HL-60 (cell line): ENCODE measurements at regions not wholly inside any gene's neighbourhood (a gene's known extent, or its start where the extent isn't known, plus 50 kb on each side); places are given as distances from the start of the nearest gene placed in this dataset.

Experiments
- DNase-seq, 2 experiments: peaks; one replicate each; pipeline ENCODE4 v3.0.0-alpha.2; 2010 to 2020; ENCODE audit warnings: low read depth in 1 of 2, low spot score in 1 of 2
- H3K27ac ChIP-seq: fragments of 250-450 bp; sonication (Bioruptor Pico); replicated peaks from 2 replicates; pipeline ENCODE4 v1.5.1; 2020; ENCODE audit warnings: mild to moderate bottlenecking, moderate library complexity
- H3K27me3 ChIP-seq: fragments of 250-450 bp; sonication (Bioruptor Pico); 2 replicates; pipeline ENCODE4 v1.5.1; 2021; ENCODE audit warnings: mild to moderate bottlenecking, moderate library complexity; ENCODE audit not compliant: insufficient read depth, poor library complexity, severe bottlenecking
- H3K4me3 ChIP-seq: replicated peaks from 2 replicates; pipeline ENCODE4 v1.5.1; 2011; ENCODE audit warnings: mild to moderate bottlenecking, control low read depth, low read length; ENCODE audit not compliant: insufficient read depth
- CTCF ChIP-seq: IDR thresholded peaks from one replicate; pipeline ENCODE4 v1.5.1; 2011; ENCODE audit warnings: low read length, control low read depth, inconsistent platforms; ENCODE audit not compliant: insufficient read depth
- GABPA ChIP-seq: IDR thresholded peaks from 2 replicates; pipeline ENCODE4 v1.6.1; 2012; ENCODE audit warnings: low read depth
- POLR2AphosphoS5 ChIP-seq: IDR thresholded peaks from 2 replicates; pipeline ENCODE4 v1.6.1; 2012; ENCODE audit warnings: low read depth
- SPI1 ChIP-seq: IDR thresholded peaks from 2 replicates; pipeline ENCODE4 v1.6.1; 2012; ENCODE audit warnings: low read depth, mild to moderate bottlenecking, borderline replicate concordance
- TF ChIP-seq, protein P1 (sequence below): IDR thresholded peaks from 2 replicates; pipeline ENCODE4 v1.6.1; 2012; ENCODE audit warnings: low read depth; ENCODE audit not compliant: insufficient replicate concordance

GRCh38 chrX:140913802-140914501, 88.4 kb upstream of the SPANXB1 start:
- Histone ChIP-seq H3K27me3 (no peaks in the 10 kb centered on the region), H3K4me3 (no peak overlapping the region), H3K27ac (no peak overlapping the region)
- no peak for DNase-seq
- TF ChIP-seq SPI1 (no peak), CTCF (no peak), GABPA (no peak), POLR2AphosphoS5 (no peak)
- TF ChIP-seq, protein P1, sequence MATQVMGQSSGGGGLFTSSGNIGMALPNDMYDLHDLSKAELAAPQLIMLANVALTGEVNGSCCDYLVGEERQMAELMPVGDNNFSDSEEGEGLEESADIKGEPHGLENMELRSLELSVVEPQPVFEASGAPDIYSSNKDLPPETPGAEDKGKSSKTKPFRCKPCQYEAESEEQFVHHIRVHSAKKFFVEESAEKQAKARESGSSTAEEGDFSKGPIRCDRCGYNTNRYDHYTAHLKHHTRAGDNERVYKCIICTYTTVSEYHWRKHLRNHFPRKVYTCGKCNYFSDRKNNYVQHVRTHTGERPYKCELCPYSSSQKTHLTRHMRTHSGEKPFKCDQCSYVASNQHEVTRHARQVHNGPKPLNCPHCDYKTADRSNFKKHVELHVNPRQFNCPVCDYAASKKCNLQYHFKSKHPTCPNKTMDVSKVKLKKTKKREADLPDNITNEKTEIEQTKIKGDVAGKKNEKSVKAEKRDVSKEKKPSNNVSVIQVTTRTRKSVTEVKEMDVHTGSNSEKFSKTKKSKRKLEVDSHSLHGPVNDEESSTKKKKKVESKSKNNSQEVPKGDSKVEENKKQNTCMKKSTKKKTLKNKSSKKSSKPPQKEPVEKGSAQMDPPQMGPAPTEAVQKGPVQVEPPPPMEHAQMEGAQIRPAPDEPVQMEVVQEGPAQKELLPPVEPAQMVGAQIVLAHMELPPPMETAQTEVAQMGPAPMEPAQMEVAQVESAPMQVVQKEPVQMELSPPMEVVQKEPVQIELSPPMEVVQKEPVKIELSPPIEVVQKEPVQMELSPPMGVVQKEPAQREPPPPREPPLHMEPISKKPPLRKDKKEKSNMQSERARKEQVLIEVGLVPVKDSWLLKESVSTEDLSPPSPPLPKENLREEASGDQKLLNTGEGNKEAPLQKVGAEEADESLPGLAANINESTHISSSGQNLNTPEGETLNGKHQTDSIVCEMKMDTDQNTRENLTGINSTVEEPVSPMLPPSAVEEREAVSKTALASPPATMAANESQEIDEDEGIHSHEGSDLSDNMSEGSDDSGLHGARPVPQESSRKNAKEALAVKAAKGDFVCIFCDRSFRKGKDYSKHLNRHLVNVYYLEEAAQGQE = no peak

- no peak overlapping the region for H3K27ac ChIP-seq
- TF ChIP-seq GABPA (no peak), CTCF (no peak), SPI1 (no peak), POLR2AphosphoS5 (no peak)
- TF ChIP-seq, protein P1 = no peak
- no peak overlapping the region for H3K4me3 ChIP-seq
- DNase-seq = no peak
- no peaks in the 10 kb centered on the region for H3K27me3 ChIP-seq
Measured at GRCh38 chrX:140916872-140917271, 85.5 kb upstream of the SPANXB1 start.

DNA sequence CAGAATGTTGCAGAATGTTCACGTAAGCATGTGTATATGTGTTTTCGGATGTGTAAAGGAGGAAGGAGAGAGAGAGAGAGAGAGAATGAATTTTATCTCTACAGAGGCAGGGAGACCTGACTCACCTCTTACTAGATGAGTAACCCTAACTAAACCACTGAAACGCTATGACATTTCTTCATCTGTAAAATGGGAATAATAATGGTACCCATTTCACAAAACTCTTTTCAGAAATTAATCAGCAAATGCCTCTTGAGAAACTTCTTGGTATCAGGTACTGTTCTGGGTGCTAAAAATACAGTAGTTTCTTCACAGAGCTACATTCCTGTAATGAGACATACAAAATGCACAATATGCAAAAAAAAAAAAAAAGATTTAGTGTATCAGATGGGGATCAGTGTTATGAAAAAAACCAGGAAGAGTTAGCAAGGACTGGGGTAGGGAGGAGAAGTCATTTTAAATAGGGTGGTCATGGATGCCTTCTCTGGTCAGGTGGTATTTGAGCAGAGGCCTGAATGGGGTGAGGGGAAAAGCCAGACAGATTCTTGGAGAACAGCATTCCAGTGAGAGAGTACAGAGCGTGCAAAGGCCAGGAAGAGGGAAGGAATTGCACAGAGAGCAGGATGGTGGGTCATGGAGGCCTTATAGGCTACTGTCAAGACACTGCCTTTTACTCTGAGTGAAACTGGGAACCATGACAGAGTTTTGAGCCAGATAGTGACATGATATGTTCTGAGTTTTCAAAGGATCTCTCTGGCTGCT, 84.9 kb upstream of the SPANXB1 start:
- TF ChIP-seq POLR2AphosphoS5 (no peak), GABPA (no peak), SPI1 (no peak), CTCF (no peak)
- TF ChIP-seq, protein P1 = no peak
- DNase-seq = no peak
- Histone ChIP-seq H3K27me3 (no peaks in the 10 kb centered on the region), H3K27ac (no peak overlapping the region), H3K4me3 (no peak overlapping the region)
